Dedifferentiated amniotic fluid mesenchymal stem cell (primary cell): ENCODE measurements at regions not wholly inside any gene's neighbourhood (a gene's known extent, or its start where the extent isn't known, plus 50 kb on each side); places are given as distances from the start of the nearest gene placed in this dataset.
"Not testable (repeated sequence)": the region's sequence is repeated elsewhere in the genome, so short reads cannot be mapped to it uniquely, and the experiment has no call there.

Experiments used
- DNase-seq: peaks from one replicate; pipeline ENCODE4 v3.0.0-alpha.2; 2016; ENCODE audit errors: extremely low spot score

DNA sequence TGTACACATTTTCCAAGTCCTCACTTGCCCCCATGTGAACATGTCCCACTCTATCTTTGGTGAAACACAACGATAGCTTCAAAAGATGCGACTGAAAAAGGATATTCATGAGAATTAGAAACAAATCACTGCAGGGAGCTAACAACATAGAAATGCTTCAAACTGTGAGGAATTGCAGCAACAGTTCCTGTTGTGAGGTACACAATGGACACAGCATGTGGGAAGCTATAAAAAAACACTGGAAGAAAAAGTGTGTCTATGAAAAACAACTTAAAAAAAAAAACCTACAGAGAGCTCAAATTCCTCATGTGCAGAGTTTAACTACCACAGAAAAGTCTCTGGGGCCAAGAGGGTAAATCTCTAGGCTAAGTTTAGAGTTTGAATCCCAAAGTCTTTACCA is 51.6 kb upstream of the BLTP1 start:
- no peak for DNase-seq

DNA sequence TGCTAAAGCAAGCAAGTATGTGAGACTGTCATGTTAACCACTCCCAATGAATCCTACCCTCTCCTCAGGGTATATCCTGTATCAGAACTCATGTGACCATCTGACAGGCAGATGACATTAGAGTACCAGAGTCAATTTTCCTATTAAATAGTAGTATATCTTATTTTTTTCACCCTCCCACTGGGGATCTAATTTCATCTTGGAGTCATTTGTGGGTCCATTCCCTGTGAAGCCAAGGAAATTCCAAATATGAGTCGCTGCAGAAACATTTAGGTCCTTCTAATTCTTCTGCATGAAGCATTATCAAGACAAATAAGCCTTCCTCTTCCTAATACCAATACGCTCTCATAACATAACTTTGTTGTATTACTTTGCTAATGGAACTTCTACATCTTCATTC is 52.2 kb upstream of the BLTP1 start:
- peak; percentile 21 for DNase-seq

DNA sequence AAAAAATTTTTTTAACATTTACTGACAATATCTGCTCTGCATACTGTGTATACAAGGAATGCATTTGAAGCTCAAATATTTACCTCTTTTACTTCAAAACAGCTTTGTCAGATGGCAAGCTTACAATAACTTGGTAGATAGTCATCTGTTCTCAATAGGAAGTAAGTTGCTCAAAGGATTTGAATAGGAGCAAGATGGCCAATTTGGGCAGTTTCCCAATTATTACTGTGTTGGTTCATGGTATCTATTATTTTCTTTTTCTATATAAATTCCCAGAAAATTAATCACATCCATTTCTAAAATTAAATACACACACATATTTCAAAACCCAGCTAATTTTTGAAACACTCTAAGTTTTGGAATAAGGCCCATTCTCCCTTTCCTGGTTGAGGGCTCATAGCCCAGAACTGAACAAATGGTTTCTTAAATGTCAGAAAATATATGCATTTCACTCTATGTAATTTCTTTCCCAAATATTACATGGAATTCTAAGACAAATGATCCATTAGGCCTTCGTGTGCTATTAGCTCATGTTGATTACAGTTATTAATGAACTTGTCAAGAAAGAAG is 60.2 kb upstream of the BLTP1 start:
- no peak for DNase-seq

DNA sequence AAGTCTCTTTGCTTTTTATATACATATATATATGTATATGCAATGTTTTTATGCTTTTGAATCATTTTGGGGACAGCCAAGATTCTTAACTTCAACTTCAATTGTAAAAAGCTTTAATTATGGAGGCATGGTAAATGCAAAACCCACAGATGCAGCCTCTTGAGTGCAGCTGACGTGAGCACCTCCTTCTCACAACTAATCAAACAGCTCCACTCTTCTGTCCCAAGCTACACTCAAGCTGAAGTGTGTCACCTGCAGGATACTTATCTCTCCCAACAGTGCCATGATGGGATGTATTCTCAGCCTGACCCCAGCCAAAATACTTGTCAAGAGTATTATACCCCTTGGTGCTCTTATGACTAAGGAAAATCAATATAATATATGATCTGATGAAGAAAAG is 60.7 kb upstream of the BLTP1 start:
- DNase-seq, result no peak

DNA sequence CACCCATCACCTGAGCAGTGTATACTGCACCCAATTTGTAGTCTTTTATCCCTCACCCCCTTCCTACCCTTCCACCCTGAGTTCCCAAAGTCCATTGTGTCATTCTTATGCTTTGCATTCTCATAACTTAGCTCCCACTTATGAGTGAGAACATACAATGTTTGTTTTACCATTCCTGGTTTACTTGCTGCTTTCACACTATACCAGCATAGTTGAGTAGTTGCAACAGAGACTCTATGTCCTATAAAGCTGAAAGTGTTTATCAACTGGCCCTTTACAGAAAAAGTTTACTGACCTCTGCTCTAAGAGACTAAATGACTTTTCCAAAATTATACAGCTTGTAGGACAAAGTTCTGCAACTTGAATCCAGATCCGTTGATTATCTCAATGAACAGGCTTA is 61.1 kb upstream of the BLTP1 start:
- DNase-seq, result no peak

DNA sequence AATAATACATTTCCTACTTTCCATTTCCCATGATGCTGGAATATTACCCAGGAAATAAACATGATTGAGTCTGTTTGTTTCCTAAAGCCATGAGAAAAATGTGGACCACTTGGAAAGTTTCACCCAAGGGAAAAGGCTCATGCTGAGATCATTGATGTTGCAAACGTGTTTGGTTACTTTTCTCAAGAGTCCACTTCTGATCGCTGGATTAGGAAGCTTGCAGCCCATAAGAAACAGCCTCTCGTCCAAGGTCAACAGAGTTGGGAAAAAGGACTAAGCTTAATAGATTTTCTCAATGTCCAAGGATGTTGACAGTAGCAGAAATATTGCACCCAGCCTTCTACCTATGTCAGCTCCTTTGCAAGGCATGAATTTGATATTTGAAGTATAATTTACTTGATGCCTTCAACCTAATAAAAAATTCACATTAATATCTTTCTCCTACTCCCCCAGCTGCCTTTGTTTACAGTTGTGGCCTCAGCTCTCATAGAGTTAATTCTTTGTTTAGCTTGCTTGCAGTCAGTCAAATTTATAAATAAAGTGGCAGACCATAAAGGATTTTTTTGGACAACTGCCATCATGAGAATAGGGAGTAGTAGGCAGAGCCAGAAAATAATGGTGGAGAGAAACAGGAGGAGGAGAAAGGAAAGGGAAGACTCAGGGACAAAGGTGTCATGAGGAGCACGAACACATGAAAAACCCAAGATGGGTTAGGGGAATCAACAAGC is 65.6 kb upstream of the BLTP1 start:
- DNase-seq, result no peak

DNA sequence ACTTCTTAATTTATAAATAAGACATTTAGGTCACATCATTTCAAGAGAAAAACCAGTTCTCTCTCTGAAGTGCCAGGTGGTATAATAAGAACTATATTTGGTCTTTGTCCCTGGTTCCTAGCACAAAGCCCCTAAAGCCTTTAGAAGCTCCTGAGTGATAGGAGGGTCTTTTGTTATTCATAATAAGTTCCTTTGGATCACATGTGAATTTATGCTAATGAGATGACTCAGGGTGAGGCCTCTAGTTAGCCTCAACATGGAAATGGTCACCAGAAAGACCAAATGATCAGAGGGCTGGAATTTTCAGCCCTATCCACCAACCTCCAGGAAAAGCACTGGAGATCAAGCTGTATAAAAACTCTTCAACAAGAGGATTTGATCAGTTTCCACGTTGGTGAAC is 68.1 kb upstream of the BLTP1 start:
- no peak for DNase-seq

DNA sequence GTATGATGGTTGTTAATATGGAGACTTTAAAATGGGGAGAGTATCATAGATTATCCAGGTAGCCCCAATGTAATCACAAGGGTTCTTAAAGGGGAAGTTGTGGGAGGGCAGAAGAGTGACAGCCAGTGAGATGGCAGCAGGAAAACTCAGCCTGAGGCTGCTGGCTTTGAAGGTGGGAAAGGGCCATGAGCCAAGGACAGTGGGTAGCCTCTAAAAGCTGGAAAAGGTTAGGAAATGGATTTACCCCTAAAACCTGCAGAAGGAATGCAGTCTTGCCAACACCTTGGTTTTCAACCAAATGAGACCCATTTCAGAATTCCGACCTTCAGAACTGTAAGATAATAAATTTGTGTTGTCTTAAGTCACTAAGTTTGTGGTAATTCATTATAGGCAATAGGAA is 68.8 kb upstream of the BLTP1 start:
- DNase-seq, result no peak

DNA sequence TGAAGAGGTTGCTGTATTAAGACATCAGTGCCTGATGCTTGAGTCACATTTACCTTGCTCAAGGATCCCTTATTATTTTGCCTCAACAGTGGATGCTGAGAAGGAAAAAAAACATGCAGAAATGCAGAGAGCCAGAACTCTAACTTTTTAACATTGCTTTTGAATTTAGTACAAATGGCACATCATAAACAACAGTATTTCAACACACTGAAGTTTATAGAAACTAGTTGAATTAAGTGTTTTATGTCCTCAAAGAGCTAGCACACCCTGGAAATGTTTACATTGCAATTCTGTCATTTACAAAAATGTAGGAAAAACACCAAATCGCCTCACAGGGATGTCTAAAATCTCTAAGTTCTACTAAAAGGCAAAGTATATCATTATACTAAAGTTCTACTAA is 69.5 kb upstream of the BLTP1 start:
- no peak for DNase-seq

DNA sequence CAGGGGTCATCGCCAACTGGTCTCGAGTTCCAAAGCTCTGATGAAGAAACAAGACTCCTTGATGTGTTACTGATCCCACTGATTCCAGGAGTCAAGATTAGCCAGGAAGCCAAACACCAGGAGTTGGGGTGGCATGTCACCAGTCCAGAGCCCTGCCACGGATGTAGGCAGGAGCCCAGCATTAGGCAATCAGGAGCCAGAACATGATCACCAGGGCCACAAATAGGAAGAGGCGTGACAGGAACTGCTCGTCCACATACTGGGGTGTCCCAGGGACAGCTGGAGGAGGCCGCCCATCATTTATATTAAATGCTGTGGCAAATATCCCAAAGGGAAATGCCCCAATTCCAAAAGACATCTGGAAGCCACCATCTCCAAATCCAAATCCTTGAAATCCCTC is 74.5 kb upstream of the BLTP1 start:
- DNase-seq, result not testable (repeated sequence)

DNA sequence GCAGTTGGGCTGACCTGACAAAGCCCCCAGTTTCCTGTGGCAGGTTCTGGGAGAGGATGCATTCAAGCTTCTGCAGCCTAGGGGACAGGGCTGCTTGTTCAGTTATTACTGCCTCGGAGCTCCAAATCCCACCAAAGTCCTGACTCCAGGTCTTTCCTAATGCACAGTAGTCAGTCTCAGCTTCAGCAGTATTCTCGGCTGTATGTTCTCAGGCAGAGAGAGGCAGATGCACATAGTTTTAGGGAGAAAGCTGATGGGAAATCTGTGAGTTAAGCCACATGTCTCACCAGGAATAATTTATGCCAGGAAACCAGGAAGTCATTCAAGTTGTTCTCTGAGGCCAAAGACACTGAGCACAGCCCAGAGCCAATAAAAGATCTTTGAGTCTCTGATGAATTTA is 75.3 kb upstream of the BLTP1 start:
- not testable (repeated sequence) for DNase-seq

DNA sequence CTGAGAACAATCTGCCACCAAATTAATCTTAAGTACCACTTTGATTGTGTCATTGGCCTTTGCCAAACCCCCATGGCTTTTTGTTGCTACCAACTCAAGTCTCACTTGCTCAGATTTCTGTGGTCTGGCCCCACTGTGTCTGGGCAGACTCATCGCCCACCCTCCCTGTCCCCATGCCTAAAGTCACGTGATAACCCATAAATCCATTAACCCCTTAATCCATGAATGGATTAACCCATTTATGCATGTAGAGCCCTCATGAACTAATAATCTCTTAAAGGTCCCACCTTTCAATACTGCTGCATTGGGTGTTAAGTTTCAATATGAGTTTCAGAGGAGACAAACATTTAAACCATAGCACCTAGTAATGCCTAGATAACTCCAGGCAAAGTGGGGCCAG is 78.5 kb upstream of the BLTP1 start:
- DNase-seq, result no peak

DNA sequence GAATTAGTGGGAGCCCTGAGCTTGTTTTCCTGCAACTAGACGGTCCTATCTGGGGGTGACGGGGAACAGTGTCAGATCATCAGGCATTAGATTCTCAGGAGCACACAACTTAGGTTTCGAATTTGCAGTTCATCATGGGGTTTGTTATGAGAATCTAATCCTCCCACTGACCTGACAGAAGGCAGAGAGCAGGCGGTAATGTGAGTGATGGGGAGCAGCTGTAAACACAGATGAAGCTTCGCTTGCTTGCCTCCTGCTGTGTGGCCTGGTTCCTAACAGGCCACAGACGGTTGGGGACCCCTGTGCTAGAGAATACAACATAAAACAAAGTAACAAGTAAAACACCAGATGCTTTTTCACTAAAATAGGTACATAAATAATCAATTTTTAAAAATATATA is 86.2 kb upstream of the BLTP1 start:
- no peak for DNase-seq

DNA sequence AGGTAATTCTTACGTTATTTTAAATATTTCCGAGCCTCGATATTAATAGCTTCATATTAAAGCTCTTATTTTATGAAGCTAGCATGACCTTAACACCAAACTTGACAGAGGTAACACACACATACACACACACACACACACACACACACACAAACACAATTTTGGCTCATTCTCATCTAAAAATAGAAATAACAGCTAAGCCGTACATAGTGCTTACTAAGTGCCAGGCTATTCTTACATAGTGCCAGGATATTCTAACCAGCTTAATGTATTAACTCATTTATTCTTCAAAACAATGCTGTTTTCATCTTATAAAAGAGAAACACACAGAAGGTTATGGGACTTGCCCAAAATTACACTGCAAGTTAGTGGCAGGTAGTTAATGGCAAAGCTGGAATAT is 87.0 kb upstream of the BLTP1 start:
- no peak for DNase-seq

DNA sequence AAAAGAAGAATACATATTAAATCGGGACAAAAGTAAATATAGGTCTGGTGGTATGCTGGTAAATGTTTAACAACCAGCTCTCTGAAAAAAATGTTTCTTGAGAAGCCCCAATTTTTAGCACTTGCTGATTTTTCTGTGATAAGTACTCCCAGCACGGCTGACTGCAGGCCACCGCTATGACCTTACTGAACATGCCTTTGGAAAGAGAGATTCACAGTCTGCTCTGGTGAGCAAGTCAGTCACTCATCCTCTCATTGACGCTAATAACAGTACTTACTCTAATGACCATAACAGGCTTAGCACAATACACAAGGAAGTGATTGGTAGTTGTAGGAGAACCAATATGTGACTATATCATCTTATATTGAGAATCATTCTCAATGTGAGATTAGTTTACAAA is 98.9 kb upstream of the BLTP1 start:
- no peak for DNase-seq

DNA sequence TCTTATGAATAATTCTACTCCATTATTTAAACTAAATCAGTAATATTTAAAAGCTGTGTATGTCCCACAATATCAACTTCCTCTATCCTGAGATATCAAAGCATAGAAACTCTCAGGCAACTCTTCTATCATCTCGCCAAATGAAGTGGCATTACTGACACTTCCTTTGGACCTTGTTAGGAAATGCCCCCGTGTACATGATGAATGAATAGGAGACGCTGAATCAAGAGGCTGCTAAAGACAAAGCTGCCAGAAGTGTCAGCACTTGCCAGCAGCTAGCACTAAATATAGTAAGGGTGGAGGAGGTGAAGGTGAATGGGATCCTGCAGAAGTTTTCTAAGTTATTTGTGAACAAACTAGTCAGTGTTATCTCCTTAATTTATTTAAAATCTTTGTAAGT is 99.5 kb upstream of the BLTP1 start:
- no peak for DNase-seq

DNA sequence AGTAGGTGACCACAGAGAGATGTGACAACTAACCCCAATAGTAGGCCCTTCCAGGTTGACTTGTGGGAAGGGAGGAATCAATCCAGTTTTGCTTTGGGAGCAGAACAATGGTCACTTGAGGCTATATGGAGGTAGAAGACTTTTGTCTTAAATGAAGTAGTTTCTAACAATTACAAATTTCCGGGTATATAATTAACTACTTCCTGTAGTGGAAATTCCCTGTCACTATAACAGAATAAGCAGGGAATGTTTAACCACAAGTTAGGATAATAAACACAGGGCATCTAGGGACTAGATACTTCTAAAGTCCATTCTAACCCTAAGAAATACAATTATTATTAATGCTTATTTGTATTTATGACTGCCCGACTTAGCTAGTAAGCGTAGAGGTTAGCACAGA is 99.0 kb upstream of the TRPC3 start:
- DNase-seq, result no peak

DNA sequence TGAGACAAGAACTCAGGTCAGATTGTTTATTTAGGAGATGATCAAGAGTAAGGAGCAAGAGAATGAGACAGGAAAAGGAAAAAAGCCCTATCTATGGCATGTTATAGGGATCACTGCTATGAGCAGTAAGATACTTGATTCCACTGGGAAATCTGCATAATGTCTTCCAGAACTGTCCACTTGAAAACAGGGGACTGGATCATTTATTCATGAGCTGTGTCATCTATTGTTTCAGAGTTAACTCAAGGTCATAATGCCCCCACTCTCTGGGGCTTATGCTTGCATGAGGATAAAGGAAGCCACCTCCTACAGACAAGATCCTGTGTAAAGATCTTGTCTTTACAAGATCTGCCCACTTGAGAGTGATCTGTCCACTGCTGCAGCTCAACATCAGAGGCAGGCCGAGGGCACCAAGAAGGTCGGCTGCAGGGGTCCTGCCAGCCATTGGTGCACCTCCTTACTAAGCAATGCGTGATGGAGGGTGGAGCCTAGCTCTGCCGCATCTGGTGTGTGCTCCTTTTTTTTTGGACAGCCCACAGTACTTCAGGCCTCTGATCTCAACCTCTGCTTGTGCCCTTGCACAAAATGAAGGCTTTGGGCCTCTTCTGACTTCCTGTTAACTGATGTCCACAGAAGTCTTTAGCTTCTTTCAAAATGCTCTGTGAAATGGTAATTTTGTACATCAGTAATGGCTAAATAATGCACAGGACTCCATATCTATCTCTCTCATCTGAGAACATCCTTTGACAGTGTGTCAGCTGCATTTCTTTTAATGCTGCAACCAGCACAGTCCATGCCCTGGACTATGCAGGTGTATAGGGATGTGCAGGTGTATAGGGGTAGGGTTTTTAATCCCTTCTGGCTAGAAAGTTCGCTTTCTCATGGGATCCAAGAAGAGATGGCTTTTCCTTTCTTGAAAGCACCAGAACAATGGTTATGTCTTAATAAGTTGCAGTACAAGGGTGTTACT is 95.9 kb upstream of the TRPC3 start:
- DNase-seq, result no peak

DNA sequence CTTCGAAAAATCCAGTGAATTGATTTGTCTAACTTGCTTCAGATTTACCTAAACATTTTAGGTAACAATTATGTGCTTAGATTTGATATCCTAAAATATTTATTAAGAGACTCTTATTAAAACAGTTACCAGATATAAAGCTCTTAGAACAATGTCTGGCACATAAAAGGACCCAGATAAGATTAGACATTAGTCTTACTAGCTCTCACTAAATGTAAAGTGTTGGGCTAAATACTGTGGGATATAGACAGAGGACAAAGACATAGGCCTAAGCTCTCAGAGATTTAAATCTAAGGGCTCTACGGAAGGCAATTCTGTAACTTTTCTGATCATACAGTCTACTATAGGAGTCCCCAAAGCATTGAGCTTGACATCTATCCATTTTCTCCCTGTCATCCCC is 94.4 kb upstream of the TRPC3 start:
- no peak for DNase-seq

DNA sequence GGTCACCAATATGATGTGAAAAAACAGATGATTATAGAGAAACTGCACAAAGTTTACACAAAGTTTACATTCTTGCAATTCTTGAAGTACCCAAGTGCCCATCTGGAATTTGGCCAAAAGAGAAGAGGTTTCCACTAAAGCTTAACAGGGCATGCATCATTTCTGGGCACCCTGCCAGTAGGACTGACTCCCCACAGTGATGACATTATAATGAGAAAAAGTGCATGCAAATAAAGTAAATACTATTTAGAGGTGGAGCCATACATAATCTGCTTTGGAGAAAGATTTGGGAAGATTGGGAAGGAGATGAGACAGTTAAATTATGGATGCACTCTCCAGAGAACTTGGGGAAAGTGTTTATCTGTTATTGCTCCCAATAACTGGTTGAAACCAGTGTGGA is 93.7 kb upstream of the TRPC3 start:
- DNase-seq, result peak; percentile 88

DNA sequence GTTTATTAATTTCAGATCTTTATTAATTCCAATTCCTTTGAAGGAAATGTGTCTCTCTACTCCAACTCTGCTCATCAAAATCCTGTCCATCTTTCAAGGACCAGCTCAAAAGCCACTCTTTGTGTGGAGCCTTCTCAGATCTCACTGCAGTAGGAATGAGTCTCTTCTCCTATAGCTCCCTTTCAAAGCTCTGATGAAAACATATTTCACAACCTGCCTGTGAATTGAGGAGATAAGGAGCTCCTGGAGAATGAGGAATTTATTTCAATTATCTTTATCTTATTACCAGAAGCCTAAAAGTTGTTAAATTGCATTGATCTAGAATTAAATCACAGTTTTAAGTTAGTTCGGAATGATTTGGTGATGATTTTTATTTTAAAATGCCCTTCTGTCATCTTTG is 92.6 kb upstream of the TRPC3 start:
- no peak for DNase-seq

DNA sequence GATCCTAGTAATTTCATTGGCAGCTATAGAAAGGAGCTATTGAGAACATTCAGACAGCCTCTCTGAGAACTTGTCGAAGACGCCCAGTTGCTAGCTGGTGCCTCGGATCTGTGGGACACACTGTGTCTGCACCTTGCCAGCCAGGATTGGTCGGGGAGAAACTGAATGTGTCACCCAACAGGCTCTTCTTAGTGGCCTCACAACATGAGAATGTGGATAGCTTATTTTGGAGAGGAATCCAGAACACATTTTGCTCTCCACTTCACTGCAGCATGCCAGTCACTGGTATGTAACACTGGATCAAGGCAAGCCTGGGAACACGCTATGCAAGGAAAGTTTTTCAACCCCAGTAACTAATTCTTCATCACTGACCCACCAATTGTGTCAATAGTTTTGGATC is 89.5 kb upstream of the TRPC3 start:
- DNase-seq, result no peak

DNA sequence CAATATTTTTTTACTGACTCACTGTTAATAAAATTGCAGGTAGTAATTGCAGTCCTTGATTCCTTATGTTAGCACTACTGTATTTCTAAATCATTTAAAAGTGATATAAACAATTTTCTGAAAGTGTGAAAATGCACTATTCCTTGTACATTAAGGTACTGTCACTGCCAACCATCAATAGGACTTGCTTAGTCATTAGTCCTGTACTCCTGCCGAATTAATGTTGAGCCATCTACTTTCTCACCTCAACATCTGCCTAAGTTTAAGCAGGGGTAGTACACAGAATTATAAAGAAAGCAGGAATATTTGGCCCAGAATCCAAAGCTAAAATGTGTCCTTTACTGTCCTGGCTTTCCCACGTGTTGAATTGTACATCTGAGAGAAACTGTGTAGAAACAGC is 87.0 kb upstream of the TRPC3 start:
- no peak for DNase-seq
